ENCODE measurements at regions not wholly inside any gene's neighbourhood (a gene's known extent, or its start where the extent isn't known, plus 50 kb on each side); places are given as distances from the start of the nearest gene placed in this dataset.

DNA sequence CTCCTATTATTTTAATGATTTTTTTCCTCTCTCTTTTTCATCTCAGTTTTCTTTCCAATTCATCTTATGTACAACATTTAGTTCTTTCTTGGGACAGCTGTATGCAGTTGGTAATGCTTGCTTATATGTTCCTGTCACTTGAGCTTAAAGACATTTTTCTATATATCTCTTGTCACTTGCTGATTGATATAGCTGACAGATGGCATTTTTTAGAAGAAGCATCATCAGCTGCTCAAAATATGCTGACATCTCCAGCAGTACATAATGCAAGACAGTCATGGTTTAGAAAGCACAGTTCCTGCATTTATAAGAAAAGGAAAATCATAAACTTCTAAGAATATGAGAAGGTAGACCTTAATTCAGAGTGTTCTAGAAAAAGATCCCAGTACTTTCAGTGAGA is 56.5 kb downstream of the DCAF8L1 start:
- Mint-ChIP-seq H3K4me1 (ENCODE audit: low read depth) (no peaks in the 10 kb centered on the region), H3K27me3 (no peaks in the 10 kb centered on the region), H3K4me3 (no peak overlapping the region), H3K9me3 (peaks cover 12% of the 10 kb centered on the region), H3K36me3 (no peaks in the 10 kb centered on the region), H3K27ac (no peak overlapping the region)
- CTCF ChIA-PET, result interaction anchor here (0.5 kb wide), 1 partner anchor 43 kb away, joined by 3 read pairs; no protein-coding TSS in a partner anchor
- no peak for DNase-seq
- intact Hi-C loops (cut with micrococcal nuclease), result no loop called here
- POLR2A ChIA-PET, result no interaction called here

DNA sequence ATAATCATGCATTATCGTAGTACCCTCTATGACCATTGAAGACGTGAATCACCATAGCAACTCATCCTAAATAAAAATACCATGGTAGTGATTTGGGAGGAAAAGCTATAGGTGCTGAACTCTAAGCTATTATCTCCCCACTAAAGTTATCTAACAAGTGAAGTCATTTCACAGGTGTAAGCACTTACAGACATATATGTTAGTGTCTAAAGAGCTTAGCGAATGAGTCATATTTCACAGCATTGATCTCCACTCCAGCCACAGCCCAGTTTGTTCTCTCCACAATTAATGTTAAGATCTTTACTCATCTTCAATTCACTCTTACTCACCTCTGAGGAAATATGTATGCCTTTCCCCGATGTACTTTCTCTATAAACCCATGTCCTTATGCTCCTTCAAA is 57.0 kb downstream of the DCAF8L1 start:
- H3K27me3 Mint-ChIP-seq, result no peaks in the 10 kb centered on the region

DNA sequence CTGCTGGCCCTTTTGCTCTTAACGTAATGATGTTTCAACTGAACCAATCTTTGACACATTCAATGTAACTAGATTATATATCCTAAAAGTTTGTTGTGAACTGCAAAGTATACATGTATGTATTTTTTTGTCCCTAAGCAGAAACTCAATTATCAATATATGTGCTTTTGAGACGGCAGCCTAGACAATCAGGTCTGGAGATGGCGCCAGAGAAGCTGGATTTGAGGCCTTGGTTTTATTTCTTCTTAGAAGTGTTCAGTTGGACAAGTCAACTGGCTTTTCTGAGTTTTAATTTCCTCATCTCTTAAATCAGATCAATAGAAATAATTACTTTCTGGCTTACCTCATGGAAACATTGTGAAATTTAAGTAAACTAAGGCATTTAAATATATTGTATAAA is 62.5 kb downstream of the DCAF8L1 start:
- Mint-ChIP-seq H3K27me3 (no peaks in the 10 kb centered on the region), H3K4me1 (ENCODE audit: low read depth) (no peaks in the 10 kb centered on the region), H3K9me3 (no peaks in the 10 kb centered on the region), H3K27ac (no peak overlapping the region), H3K4me3 (no peak overlapping the region), H3K36me3 (no peaks in the 10 kb centered on the region)
- ChIA-PET POLR2A (no interaction called here), CTCF (no interaction called here)
- no peak for DNase-seq
- intact Hi-C loops (cut with micrococcal nuclease), result no loop called here

More for the DNA sequence above, 57.0 kb downstream of the DCAF8L1 start:
- no peak for DNase-seq
- CTCF ChIA-PET, result no interaction called here
- Mint-ChIP-seq H3K9me3 (peaks cover 12% of the 10 kb centered on the region), H3K27ac (no peak overlapping the region), H3K36me3 (no peaks in the 10 kb centered on the region), H3K4me1 (ENCODE audit: low read depth) (no peaks in the 10 kb centered on the region), H3K4me3 (no peak overlapping the region)
- intact Hi-C loops (cut with micrococcal nuclease), result no loop called here
- POLR2A ChIA-PET, result no interaction called here

DNA sequence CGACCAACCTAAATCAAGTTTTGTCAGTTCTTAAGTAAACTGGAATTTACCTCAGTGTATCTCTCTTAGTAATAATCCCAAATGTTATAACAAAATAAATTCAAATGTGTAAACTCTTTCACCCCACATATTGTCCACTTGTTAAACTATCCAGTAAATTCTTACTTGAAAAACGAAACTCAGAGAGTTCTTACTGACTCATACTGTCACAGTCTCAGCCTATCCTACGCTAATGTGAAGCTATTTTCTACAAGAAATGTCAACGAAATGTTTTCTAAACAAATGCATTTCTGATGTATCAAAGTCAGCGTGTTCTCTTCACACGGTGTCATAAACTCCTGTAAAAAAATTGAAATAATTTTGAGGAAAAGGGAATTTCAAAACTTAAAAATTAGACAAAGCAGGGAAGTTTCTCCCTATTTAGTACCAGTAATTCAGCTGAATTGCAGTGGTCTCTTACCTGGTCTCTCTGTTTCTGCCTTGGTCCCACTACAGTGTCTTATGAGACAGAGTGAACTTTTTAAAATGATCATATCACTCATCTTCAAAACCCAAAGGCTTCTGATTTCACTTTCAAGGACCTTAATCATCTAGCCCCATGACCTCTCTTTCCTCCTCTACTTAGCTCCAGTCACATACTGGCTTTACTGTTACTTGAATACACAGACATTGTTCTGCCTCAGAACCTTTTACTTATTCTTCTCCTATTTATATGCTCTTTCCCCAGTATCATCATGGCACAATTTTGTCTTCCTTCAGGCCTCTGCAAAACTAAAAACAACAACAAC is 63.3 kb downstream of the DCAF8L1 start:
- ChIA-PET CTCF (no interaction called here), POLR2A (no interaction called here)
- no peak overlapping the region for H3K27ac Mint-ChIP-seq
- no peaks in the 10 kb centered on the region for H3K4me1 Mint-ChIP-seq (ENCODE audit: low read depth)
- no peak overlapping the region for H3K4me3 Mint-ChIP-seq
- intact Hi-C loops (cut with micrococcal nuclease), result no loop called here
- no peaks in the 10 kb centered on the region for H3K36me3 Mint-ChIP-seq
- DNase-seq, result no peak
- H3K9me3 Mint-ChIP-seq, result no peaks in the 10 kb centered on the region
- no peaks in the 10 kb centered on the region for H3K27me3 Mint-ChIP-seq

DNA sequence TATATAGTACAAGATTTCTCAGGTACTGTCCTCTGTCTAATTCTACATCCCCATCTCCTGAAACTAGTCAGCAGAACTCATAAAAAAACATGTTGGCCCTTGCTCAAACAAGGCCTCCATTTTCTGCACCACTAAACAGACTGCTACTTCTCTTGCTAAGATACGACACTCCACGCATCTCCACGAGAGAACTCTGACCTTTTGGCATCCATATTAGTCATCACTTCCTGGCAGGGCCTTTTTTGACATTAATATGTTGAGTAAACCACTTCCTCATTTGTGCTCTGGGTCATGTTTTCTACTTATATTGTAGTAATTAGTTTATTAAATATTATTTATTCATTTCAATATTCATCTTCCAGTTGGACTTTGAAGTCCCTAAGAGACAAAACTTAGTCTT is 65.6 kb downstream of the DCAF8L1 start:
- Mint-ChIP-seq H3K27ac (no peak overlapping the region), H3K4me3 (no peak overlapping the region), H3K36me3 (no peaks in the 10 kb centered on the region), H3K4me1 (ENCODE audit: low read depth) (no peaks in the 10 kb centered on the region), H3K9me3 (no peaks in the 10 kb centered on the region), H3K27me3 (no peaks in the 10 kb centered on the region)
- no peak for DNase-seq
- POLR2A ChIA-PET, result no interaction called here
- CTCF ChIA-PET, result no interaction called here
- intact Hi-C loops (cut with micrococcal nuclease), result no loop called here

DNA sequence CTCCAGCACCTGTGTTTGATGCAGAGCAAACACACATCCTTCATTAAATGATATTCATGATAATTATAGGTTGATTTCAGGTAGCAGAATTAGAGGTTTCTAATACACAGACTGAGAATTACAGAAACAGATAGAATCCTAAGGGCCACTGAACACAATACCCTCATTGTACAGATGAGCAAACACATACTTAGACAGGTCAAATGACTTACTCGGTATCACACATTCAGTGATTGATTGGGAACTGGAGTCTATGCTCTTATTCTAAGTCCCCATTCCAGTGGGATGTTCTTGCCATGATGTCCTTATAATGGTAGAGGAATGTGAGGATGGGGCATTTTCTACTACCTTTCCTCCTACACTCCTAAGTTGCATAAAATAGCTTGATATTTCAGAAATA is 70.8 kb downstream of the DCAF8L1 start:
- ChIA-PET POLR2A (no interaction called here), CTCF (no interaction called here)
- no peaks in the 10 kb centered on the region for H3K36me3 Mint-ChIP-seq
- no peaks in the 10 kb centered on the region for H3K4me1 Mint-ChIP-seq (ENCODE audit: low read depth)
- no peak overlapping the region for H3K4me3 Mint-ChIP-seq
- no peak overlapping the region for H3K27ac Mint-ChIP-seq
- no peaks in the 10 kb centered on the region for H3K9me3 Mint-ChIP-seq
- no peaks in the 10 kb centered on the region for H3K27me3 Mint-ChIP-seq
- DNase-seq, result no peak
- intact Hi-C loops (cut with micrococcal nuclease), result no loop called here

DNA sequence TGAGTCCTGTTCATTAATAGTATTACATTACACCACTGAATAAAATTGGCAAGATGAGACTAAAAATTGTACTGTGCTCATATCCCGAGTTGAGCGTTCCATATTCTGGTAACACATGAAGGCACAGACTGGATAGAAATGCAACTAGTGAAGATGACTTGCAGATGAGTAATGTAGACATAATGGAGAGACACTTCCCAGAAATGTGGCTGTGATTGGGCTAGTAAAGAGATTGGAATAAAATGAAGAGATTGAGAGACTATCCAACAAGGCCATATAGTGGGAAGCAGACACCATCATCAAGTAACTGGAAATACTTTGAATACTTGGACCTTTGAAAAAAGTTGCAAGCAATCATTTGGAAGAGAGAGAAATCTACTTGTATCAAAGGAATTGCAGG is 77.3 kb downstream of the DCAF8L1 start:
- no peaks in the 10 kb centered on the region for H3K36me3 Mint-ChIP-seq
- H3K4me3 Mint-ChIP-seq, result no peak overlapping the region
- CTCF ChIA-PET, result no interaction called here
- H3K27ac Mint-ChIP-seq, result no peak overlapping the region
- intact Hi-C loops (cut with micrococcal nuclease), result no loop called here
- H3K4me1 Mint-ChIP-seq (ENCODE audit: low read depth), result no peaks in the 10 kb centered on the region
- DNase-seq, result no peak
- POLR2A ChIA-PET, result no interaction called here
- peaks cover 2% of the 10 kb centered on the region for H3K9me3 Mint-ChIP-seq
- H3K27me3 Mint-ChIP-seq, result no peaks in the 10 kb centered on the region

DNA sequence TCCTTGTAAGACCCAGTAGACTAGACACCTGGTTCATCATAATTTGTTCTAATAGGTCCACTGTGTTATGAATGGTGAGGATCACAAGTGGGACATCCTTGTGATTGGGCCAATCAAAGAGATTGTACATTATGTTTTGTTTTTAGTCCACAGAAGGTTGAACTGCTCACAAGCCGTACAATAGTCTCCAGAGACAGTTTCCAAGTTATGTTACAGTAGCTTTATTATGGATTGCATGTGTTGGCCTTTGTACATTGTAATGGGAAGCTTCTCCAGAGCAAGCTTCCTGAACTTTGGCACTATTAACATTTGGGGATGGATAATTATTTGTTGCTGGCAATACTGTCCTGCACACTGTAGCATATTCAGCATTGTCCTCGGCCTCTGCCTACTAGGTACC is 86.1 kb downstream of the MAGEB10 start:
- CTCF ChIA-PET, result no interaction called here
- no peaks in the 10 kb centered on the region for H3K27me3 Mint-ChIP-seq
- H3K36me3 Mint-ChIP-seq, result no peaks in the 10 kb centered on the region
- intact Hi-C loops (cut with micrococcal nuclease), result no loop called here
- no peaks in the 10 kb centered on the region for H3K9me3 Mint-ChIP-seq
- H3K27ac Mint-ChIP-seq, result no peak overlapping the region
- no peak overlapping the region for H3K4me3 Mint-ChIP-seq
- POLR2A ChIA-PET, result no interaction called here
- DNase-seq, result no peak
- H3K4me1 Mint-ChIP-seq (ENCODE audit: low read depth), result no peaks in the 10 kb centered on the region

DNA sequence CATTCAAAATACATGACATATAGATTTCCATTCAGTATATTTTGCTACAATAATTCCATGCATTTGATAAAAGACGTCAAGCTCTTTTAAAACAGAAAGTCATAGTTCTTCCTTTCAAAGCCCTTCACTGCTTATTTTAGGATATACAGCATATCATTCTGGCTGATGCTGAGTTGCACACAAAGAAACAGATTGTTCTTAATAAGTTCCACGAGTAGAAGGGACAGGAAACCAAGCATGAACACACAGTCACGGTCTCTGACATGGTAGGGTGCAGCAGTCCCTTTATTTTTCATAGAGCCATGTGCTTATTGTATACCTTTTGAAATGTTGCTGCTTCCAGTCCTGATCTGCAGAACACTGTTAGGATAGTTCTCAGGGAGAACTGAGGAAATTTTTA is 85.4 kb downstream of the MAGEB10 start:
- H3K27ac Mint-ChIP-seq, result no peak overlapping the region
- no peak overlapping the region for H3K4me3 Mint-ChIP-seq
- H3K9me3 Mint-ChIP-seq, result no peaks in the 10 kb centered on the region
- no peaks in the 10 kb centered on the region for H3K4me1 Mint-ChIP-seq (ENCODE audit: low read depth)
- H3K36me3 Mint-ChIP-seq, result no peaks in the 10 kb centered on the region
- intact Hi-C loops (cut with micrococcal nuclease), result no loop called here
- DNase-seq, result no peak
- POLR2A ChIA-PET, result no interaction called here
- no peaks in the 10 kb centered on the region for H3K27me3 Mint-ChIP-seq
- CTCF ChIA-PET, result no interaction called here

DNA sequence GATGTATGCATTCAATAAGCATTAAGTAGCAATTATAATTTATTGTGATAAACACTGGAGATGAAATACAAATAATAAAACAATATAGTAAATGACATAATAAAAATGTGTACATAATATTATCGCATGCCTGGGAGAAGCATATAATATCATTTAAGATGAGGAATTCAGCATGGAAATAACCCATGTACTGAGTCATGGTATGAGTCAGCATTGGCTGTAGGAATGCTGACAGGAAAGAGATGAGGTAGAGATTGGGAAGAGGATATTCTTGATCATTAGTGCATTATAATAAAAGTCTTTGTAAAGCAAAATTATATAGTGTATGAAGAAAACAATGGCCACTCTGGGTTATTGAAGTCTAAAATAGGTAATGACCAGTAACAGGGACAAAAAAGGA is 82.8 kb downstream of the MAGEB10 start:
- CTCF ChIA-PET, result no interaction called here

DNA sequence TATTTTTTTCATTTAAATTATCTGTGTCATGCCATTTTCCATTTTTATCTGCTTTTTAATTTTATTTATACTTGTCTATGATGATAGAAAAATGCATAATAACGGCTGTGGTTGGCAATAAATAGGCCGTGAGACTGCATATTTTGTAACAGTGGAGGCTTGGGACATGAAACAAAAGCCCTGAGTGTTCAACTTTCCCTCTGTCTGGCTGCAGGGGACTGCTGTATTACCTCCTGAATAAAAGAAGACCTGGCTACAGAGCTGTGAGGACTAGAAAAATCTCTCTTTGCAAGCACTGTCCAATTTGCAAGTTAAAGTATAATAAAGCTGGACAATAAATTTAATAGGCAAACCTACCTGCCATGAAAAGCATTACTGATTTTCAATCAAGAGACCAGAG is 82.1 kb downstream of the MAGEB10 start:
- Mint-ChIP-seq H3K27ac (no peak overlapping the region), H3K4me1 (ENCODE audit: low read depth) (no peaks in the 10 kb centered on the region), H3K4me3 (no peak overlapping the region), H3K36me3 (no peaks in the 10 kb centered on the region), H3K9me3 (no peaks in the 10 kb centered on the region), H3K27me3 (no peaks in the 10 kb centered on the region)
- intact Hi-C loops (cut with micrococcal nuclease), result no loop called here
- ChIA-PET CTCF (no interaction called here), POLR2A (no interaction called here)
- no peak for DNase-seq

More for the DNA sequence above, 82.8 kb downstream of the MAGEB10 start:
- no peaks in the 10 kb centered on the region for H3K9me3 Mint-ChIP-seq
- intact Hi-C loops (cut with micrococcal nuclease), result no loop called here
- no peak overlapping the region for H3K27ac Mint-ChIP-seq
- no peaks in the 10 kb centered on the region for H3K36me3 Mint-ChIP-seq
- DNase-seq, result no peak
- no peak overlapping the region for H3K4me3 Mint-ChIP-seq
- no peaks in the 10 kb centered on the region for H3K27me3 Mint-ChIP-seq
- POLR2A ChIA-PET, result no interaction called here
- no peaks in the 10 kb centered on the region for H3K4me1 Mint-ChIP-seq (ENCODE audit: low read depth)

DNA sequence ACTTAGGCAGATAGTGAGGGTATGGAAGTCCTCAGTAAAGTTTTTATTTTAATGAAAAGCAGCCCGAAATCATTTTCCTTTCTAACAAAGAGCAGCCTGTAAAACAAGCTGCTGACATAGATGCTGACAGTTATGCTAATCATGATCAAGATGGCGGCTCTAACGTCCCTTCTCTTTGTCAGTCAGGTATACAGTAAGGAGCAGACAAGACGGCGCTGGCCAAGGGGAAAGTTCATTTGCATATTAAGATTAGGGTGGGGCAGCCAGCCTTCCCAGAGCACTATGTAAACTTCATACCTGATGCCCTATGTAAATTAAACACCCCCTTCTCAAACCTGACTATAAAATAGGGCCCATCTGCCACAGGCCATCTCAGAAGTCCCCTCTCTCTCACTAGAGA is 76.9 kb downstream of the MAGEB10 start:
- no peak overlapping the region for H3K27ac Mint-ChIP-seq
- CTCF ChIA-PET, result no interaction called here
- no peaks in the 10 kb centered on the region for H3K4me1 Mint-ChIP-seq (ENCODE audit: low read depth)
- no peaks in the 10 kb centered on the region for H3K27me3 Mint-ChIP-seq
- no peak for DNase-seq
- no peaks in the 10 kb centered on the region for H3K9me3 Mint-ChIP-seq
- H3K36me3 Mint-ChIP-seq, result no peaks in the 10 kb centered on the region
- POLR2A ChIA-PET, result no interaction called here
- no peak overlapping the region for H3K4me3 Mint-ChIP-seq
- intact Hi-C loops (cut with micrococcal nuclease), result no loop called here

DNA sequence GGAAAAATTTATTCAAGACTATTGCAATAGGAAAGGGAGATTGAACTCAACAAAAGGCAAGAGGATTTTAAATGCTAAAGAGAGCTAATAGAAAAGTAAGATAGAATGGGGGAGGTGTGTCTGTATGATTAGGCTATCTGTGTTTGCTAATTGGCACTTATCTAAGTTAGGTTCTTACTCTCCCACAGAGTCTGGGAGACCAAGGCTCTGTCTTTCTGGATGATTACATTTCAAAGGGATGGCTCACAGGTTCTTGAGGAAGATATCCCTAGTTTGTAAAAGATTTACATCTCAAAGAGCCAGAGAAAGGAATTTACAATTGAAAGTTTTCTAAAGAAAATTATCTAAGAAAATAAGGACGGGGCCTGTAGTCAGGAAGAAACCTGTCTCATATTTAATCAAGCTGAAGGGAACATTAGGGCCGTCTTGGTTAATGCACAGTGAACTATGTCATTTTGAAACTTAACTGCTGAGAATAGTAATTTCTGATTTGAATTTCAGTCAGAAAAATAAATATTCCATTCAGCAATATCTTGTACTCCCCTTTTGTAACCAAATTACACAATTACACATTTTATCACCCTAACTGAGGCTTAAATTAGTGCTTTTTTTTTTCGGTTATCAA is 75.8 kb downstream of the MAGEB10 start:
- DNase-seq, result no peak
- H3K9me3 Mint-ChIP-seq, result no peaks in the 10 kb centered on the region
- ChIA-PET POLR2A (no interaction called here), CTCF (no interaction called here)
- H3K27me3 Mint-ChIP-seq, result no peaks in the 10 kb centered on the region
- H3K36me3 Mint-ChIP-seq, result no peaks in the 10 kb centered on the region
- no peaks in the 10 kb centered on the region for H3K4me1 Mint-ChIP-seq (ENCODE audit: low read depth)
- no peak overlapping the region for H3K27ac Mint-ChIP-seq
- intact Hi-C loops (cut with micrococcal nuclease), result no loop called here
- no peak overlapping the region for H3K4me3 Mint-ChIP-seq
